ENCODE measurements at regions not wholly inside any gene's neighbourhood (a gene's known extent, or its start where the extent isn't known, plus 50 kb on each side); places are given as distances from the start of the nearest gene placed in this dataset.

- Histone ChIP-seq H3K27me3 (ENCODE audit: insufficient read depth, low read length) (no peaks in the 10 kb centered on the region), H3K36me3 (ENCODE audit: insufficient read depth, low read length) (no peaks in the 10 kb centered on the region), H3K4me1 (ENCODE audit: insufficient read depth, low read length) (peaks cover 13% of the 10 kb centered on the region), H3K4me3 (ENCODE audit: insufficient read depth, low read depth, low read length) (no peak overlapping the region), H3K9me3 (ENCODE audit: insufficient read depth, low read depth, low read length) (no peaks in the 10 kb centered on the region), H4K20me1 (ENCODE audit: insufficient read depth, low read length) (no peaks in the 10 kb centered on the region), H3K9ac (ENCODE audit: low read length) (no peak overlapping the region), H3K4me2 (ENCODE audit: low read length) (no peak overlapping the region), H3K79me2 (ENCODE audit: insufficient read depth, low read length) (no peaks in the 10 kb centered on the region), H3K27ac (ENCODE audit: low read depth, low read length) (no peak overlapping the region), H2AFZ (ENCODE audit: low read depth, low read length) (no peak overlapping the region)
- H3K27ac Mint-ChIP-seq (ENCODE audit: unreplicated experiment) = no peak overlapping the region
- H3K9me3 Mint-ChIP-seq (ENCODE audit: unreplicated experiment) = no peaks in the 10 kb centered on the region
- no peaks in the 10 kb centered on the region for H3K36me3 Mint-ChIP-seq (ENCODE audit: low read depth, unreplicated experiment)
- H3K27me3 Mint-ChIP-seq (ENCODE audit: low read depth, unreplicated experiment) = no peaks in the 10 kb centered on the region
- peak; percentile 26 for DNase-seq (ENCODE audit: low read depth)
- no peak for FAIRE-seq
- H3K4me3 Mint-ChIP-seq (ENCODE audit: unreplicated experiment) = no peak overlapping the region
- no peak for TF ChIP-seq CTCF (IDR thresholded peaks at IDR 0.05; ENCODE audit: insufficient read depth, low read depth, low read length)
- no peak for TF ChIP-seq EZH2 (IDR thresholded peaks at IDR 0.05; ENCODE audit: insufficient read depth, low read length)
- peaks cover 6% of the 10 kb centered on the region for H3K4me1 Mint-ChIP-seq (ENCODE audit: low read depth, unreplicated experiment)
Measured at GRCh38 chr3:169022457-169022856, 641.1 kb downstream of the MECOM start.

DNA sequence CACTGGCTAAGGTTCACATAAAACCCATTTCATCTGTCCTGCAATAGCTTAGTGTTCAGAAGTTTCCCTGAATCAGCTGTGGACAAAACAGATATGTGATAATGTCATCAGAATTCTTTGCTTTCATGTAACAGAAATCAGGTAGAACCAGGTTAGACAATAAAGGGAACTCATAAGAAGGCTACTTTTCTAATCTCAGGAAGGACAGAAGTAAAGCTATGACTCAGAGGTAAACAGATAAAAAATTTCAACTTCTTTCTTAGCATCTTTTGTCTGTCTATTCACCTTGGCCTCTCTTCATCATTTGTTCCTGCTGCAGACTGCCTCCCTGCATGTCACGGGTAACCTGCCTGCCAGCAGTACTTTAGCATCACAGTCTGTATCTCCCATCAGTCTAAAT lies 643.1 kb downstream of the MECOM start:
- Histone ChIP-seq H3K4me3 (ENCODE audit: insufficient read depth, low read depth, low read length) (no peak overlapping the region), H2AFZ (ENCODE audit: low read depth, low read length) (no peak overlapping the region), H3K4me1 (ENCODE audit: insufficient read depth, low read length) (no peaks in the 10 kb centered on the region), H3K9me3 (ENCODE audit: insufficient read depth, low read depth, low read length) (no peaks in the 10 kb centered on the region), H3K27me3 (ENCODE audit: insufficient read depth, low read length) (no peaks in the 10 kb centered on the region), H3K9ac (ENCODE audit: low read length) (no peak overlapping the region), H3K4me2 (ENCODE audit: low read length) (no peak overlapping the region), H3K79me2 (ENCODE audit: insufficient read depth, low read length) (no peaks in the 10 kb centered on the region), H3K36me3 (ENCODE audit: insufficient read depth, low read length) (no peaks in the 10 kb centered on the region), H3K27ac (ENCODE audit: low read depth, low read length) (no peak overlapping the region), H4K20me1 (ENCODE audit: insufficient read depth, low read length) (no peaks in the 10 kb centered on the region)
- TF ChIP-seq EZH2 (IDR thresholded peaks at IDR 0.05; ENCODE audit: insufficient read depth, low read length) = no peak
- TF ChIP-seq CTCF (IDR thresholded peaks at IDR 0.05; ENCODE audit: insufficient read depth, low read depth, low read length) = no peak
- Mint-ChIP-seq H3K27me3 (ENCODE audit: low read depth, unreplicated experiment) (no peaks in the 10 kb centered on the region), H3K4me1 (ENCODE audit: low read depth, unreplicated experiment) (no peaks in the 10 kb centered on the region), H3K9me3 (ENCODE audit: unreplicated experiment) (no peaks in the 10 kb centered on the region), H3K36me3 (ENCODE audit: low read depth, unreplicated experiment) (no peaks in the 10 kb centered on the region), H3K27ac (ENCODE audit: unreplicated experiment) (no peak overlapping the region), H3K4me3 (ENCODE audit: unreplicated experiment) (no peak overlapping the region)
- DNase-seq (ENCODE audit: low read depth) = no peak
- peak; percentile 45 for FAIRE-seq

- H3K36me3 Mint-ChIP-seq (ENCODE audit: low read depth, unreplicated experiment) = no peaks in the 10 kb centered on the region
- H3K4me3 ChIP-seq (ENCODE audit: insufficient read depth, low read depth, low read length) = no peak overlapping the region
- no peak overlapping the region for H3K4me3 Mint-ChIP-seq (ENCODE audit: unreplicated experiment)
- H3K27ac Mint-ChIP-seq (ENCODE audit: unreplicated experiment) = no peak overlapping the region
- DNase-seq (ENCODE audit: low read depth) (no peak), FAIRE-seq (no peak)
- H3K4me2 ChIP-seq (ENCODE audit: low read length) = no peak overlapping the region
- H3K79me2 ChIP-seq (ENCODE audit: insufficient read depth, low read length) = no peaks in the 10 kb centered on the region
- H3K4me1 Mint-ChIP-seq (ENCODE audit: low read depth, unreplicated experiment) = peaks cover 4% of the 10 kb centered on the region
- TF ChIP-seq CTCF (IDR thresholded peaks at IDR 0.05; ENCODE audit: insufficient read depth, low read depth, low read length) = no peak
- TF ChIP-seq EZH2 (IDR thresholded peaks at IDR 0.05; ENCODE audit: insufficient read depth, low read length) = no peak
- no peaks in the 10 kb centered on the region for H3K9me3 ChIP-seq (ENCODE audit: insufficient read depth, low read depth, low read length)
- H3K9ac ChIP-seq (ENCODE audit: low read length) = no peak overlapping the region
- H3K27me3 Mint-ChIP-seq (ENCODE audit: low read depth, unreplicated experiment) = no peaks in the 10 kb centered on the region
- no peaks in the 10 kb centered on the region for H3K4me1 ChIP-seq (ENCODE audit: insufficient read depth, low read length)
- no peaks in the 10 kb centered on the region for H3K36me3 ChIP-seq (ENCODE audit: insufficient read depth, low read length)
- H3K9me3 Mint-ChIP-seq (ENCODE audit: unreplicated experiment) = no peaks in the 10 kb centered on the region
- H2AFZ ChIP-seq (ENCODE audit: low read depth, low read length) = no peak overlapping the region
- no peaks in the 10 kb centered on the region for H4K20me1 ChIP-seq (ENCODE audit: insufficient read depth, low read length)
- H3K27ac ChIP-seq (ENCODE audit: low read depth, low read length) = no peak overlapping the region
- H3K27me3 ChIP-seq (ENCODE audit: insufficient read depth, low read length) = no peaks in the 10 kb centered on the region
Measured at GRCh38 chr3:169009453-169009852, 654.1 kb downstream of the MECOM start.
